Calu3 (cell line): ENCODE measurements at regions not wholly inside any gene's neighbourhood (a gene's known extent, or its start where the extent isn't known, plus 50 kb on each side); places are given as distances from the start of the nearest gene placed in this dataset.
"Not testable (repeated sequence)": the region's sequence is repeated elsewhere in the genome, so short reads cannot be mapped to it uniquely, and the experiment has no call there.

Experiments
- BruUV-seq: library from RNA; stranded (reverse); fragments of 400-500 nt; replicated peaks from 2 replicates; lab custom pipeline; 2021; lab: Mats Ljungman, UMichigan
- CTCF ChIA-PET: fragments of 300-600 bp; sonication (Branson Sonifier 250); formaldehyde crosslinking; loops from one replicate; lab custom pipeline; 2022; ENCODE audit warnings: antibody characterized with exemption; lab: Charles Lee
- DNase-seq: peaks from one replicate; pipeline ENCODE4 v3.0.0; 2022
- H3K27ac Mint-ChIP-seq: one replicate; pipeline ENCODE4 v1.8.0; 2022; ENCODE audit warnings: mixed read lengths; ENCODE audit not compliant: unreplicated experiment
- H3K27me3 Mint-ChIP-seq: one replicate; pipeline ENCODE4 v1.8.0; 2022; ENCODE audit warnings: mixed read lengths; ENCODE audit not compliant: unreplicated experiment
- H3K36me3 Mint-ChIP-seq: one replicate; pipeline ENCODE4 v1.8.0; 2022; ENCODE audit warnings: mild to moderate bottlenecking, moderate library complexity, mixed read lengths; ENCODE audit not compliant: insufficient read depth, unreplicated experiment
- H3K4me1 Mint-ChIP-seq: one replicate; pipeline ENCODE4 v1.8.0; 2022; ENCODE audit warnings: mild to moderate bottlenecking, low read depth, mixed read lengths; ENCODE audit not compliant: unreplicated experiment
- H3K4me3 Mint-ChIP-seq: one replicate; pipeline ENCODE4 v1.8.0; 2022; ENCODE audit warnings: mild to moderate bottlenecking, low read depth, moderate library complexity, mixed read lengths; ENCODE audit not compliant: unreplicated experiment
- H3K9me3 Mint-ChIP-seq: one replicate; pipeline ENCODE4 v1.8.0; 2022; ENCODE audit warnings: low read depth, mixed read lengths; ENCODE audit not compliant: unreplicated experiment
- intact Hi-C: fragments of 100-400 bp; cut with micrococcal nuclease; formaldehyde crosslinking; loops from one replicate; pipeline ENCODE4 v1.10.0; 2022; ENCODE audit not compliant: unreplicated experiment
- TF ChIP-seq, protein P1 (sequence below): fragments of 200-600 bp; IDR thresholded peaks from one replicate; pipeline ENCODE4 v1.8.0; 2022; ENCODE audit warnings: antibody characterized with exemption; ENCODE audit not compliant: unreplicated experiment

DNA sequence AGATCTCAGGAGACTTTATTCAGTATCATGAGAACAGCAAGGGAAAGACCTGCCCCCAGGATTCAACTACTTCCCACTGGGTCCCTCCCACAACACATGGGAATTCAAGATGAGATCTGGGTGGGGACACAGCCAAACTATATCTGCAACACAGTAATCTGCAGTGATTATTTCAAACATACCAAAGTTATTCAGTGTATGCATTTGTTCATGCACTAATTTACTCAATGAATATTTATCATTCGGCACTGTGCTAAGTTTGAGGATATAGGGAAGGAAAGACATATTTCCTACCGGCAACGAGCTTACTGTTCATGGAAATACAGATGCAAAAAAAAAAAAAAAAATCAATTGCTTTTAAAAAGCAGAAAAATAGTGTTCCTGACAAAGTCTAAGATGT is 91.6 kb upstream of the IMMP2L start:
- intact Hi-C loops: no loop called here
- H3K9me3 Mint-ChIP-seq: peaks cover 7% of the 10 kb centered on the region
- H3K4me1 Mint-ChIP-seq: no peaks in the 10 kb centered on the region
- CTCF ChIA-PET: interaction anchor here (0.7 kb wide), 1 partner anchor 1781 kb away, joined by 3 read pairs; no protein-coding TSS in a partner anchor
- DNase-seq: no peak
- H3K27me3 Mint-ChIP-seq: no peaks in the 10 kb centered on the region
- no peak overlapping the region for H3K4me3 Mint-ChIP-seq
- H3K27ac Mint-ChIP-seq: no peak overlapping the region
- TF ChIP-seq, protein P1, sequence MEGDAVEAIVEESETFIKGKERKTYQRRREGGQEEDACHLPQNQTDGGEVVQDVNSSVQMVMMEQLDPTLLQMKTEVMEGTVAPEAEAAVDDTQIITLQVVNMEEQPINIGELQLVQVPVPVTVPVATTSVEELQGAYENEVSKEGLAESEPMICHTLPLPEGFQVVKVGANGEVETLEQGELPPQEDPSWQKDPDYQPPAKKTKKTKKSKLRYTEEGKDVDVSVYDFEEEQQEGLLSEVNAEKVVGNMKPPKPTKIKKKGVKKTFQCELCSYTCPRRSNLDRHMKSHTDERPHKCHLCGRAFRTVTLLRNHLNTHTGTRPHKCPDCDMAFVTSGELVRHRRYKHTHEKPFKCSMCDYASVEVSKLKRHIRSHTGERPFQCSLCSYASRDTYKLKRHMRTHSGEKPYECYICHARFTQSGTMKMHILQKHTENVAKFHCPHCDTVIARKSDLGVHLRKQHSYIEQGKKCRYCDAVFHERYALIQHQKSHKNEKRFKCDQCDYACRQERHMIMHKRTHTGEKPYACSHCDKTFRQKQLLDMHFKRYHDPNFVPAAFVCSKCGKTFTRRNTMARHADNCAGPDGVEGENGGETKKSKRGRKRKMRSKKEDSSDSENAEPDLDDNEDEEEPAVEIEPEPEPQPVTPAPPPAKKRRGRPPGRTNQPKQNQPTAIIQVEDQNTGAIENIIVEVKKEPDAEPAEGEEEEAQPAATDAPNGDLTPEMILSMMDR: no peak
- no TSS peak for BruUV-seq
- no peaks in the 10 kb centered on the region for H3K36me3 Mint-ChIP-seq

DNA sequence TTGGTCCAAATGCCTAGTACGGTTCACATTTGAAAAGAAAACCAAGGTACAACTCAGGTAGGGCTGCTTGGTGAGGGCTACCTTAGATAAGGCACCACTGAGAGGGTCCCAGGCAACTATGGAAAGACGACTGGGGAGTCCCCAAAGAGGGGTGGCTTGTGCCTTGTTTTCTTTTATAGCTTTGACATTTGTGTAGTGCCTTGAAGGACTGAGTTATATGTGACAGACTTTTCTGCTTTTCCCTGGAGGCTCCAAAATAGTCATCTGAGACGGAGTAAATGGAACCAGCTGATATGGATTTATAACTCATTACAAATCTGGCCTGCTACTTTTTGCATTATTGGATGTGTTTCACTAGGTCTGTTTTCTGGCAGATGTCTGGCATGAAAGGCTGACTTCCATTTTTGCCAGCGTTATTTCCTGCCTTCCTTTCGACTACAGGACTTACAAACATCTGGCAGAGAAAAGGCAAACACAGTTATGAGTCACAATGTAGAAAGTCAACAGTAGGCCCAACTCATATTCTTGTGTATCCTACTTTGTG is 88.2 kb upstream of the IMMP2L start:
- H3K27me3 Mint-ChIP-seq: no peaks in the 10 kb centered on the region
- intact Hi-C loops: no loop called here
- CTCF ChIA-PET: no interaction called here
- no peak overlapping the region for H3K27ac Mint-ChIP-seq
- no peaks in the 10 kb centered on the region for H3K4me1 Mint-ChIP-seq
- TF ChIP-seq, protein P1: no peak
- H3K9me3 Mint-ChIP-seq: peaks cover 7% of the 10 kb centered on the region
- peak; percentile 5 for DNase-seq
- no TSS peak for BruUV-seq
- H3K36me3 Mint-ChIP-seq: no peaks in the 10 kb centered on the region
- H3K4me3 Mint-ChIP-seq: no peak overlapping the region

DNA sequence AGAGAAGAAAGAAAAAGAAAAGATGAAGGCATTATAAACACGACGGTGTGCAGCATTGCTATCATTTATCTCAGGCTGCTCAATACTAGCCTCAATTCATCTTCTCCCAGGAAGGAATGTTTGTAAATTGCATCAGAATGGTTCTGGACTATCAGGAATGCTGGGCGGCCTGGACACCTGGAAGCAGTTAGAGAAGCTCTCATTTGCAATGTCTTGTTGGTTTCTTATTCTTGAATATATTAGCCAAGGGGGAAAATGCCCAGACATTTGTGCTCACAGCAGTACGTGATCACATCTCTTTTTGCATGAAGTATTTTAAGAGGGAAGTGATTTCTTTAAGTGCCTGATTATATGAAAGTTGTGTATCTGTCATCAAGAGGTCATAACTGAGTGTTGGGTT is 85.6 kb upstream of the IMMP2L start:
- Mint-ChIP-seq H3K27ac (no peak overlapping the region), H3K27me3 (no peaks in the 10 kb centered on the region), H3K9me3 (peaks cover 9% of the 10 kb centered on the region), H3K4me1 (no peaks in the 10 kb centered on the region), H3K36me3 (no peaks in the 10 kb centered on the region), H3K4me3 (no peak overlapping the region)
- intact Hi-C loops: no loop called here
- DNase-seq: no peak
- TF ChIP-seq, protein P1: no peak
- CTCF ChIA-PET: no interaction called here
- no TSS peak for BruUV-seq

DNA sequence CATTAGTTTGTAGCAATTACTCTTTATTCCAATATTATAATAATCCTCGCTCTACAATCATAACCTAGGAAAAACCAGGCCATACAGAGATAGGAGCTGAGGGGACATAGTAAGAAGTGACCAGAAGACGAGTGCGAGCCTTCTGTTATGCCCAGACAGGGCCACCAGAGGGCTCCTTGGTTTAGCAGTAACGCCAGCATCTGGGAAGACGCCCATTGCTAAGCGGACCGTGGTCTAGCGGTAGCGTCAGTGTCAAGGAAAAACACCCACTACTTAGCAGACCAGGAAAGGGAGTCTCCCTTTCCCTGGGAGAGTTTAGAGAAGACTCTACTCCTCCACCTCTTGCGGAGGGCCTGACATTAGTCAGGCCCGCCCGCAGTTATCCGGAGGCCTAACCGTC is 82.3 kb upstream of the IMMP2L start:
- BruUV-seq, H3K27me3 Mint-ChIP-seq, H3K4me3 Mint-ChIP-seq, H3K9me3 Mint-ChIP-seq, intact Hi-C loops, DNase-seq, H3K27ac Mint-ChIP-seq, H3K36me3 Mint-ChIP-seq, H3K4me1 Mint-ChIP-seq, CTCF ChIA-PET: not testable (repeated sequence)

DNA sequence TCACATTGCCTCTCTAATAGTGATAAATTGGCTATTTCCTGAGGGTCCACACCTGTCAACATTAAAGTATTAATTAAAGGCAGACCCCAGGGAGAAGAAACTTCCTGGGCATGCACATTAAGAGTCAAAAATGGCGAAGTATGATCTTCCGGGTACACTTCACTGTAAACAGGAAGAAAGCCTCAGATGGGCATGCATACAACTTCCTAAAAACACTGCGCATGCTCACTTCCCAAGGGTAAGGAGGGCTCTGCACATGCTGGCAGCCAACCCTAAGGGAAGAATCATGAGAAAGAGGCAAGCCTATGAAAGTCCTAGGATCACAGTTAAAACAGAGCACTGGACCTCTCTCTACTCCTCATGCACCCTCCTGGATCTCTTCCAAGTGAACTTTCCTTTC is 80.1 kb upstream of the IMMP2L start:
- Mint-ChIP-seq H3K36me3 (no peaks in the 10 kb centered on the region), H3K9me3 (peaks cover 8% of the 10 kb centered on the region), H3K4me3 (no peak overlapping the region), H3K27me3 (no peaks in the 10 kb centered on the region), H3K27ac (no peak overlapping the region), H3K4me1 (no peaks in the 10 kb centered on the region)
- no peak for DNase-seq
- CTCF ChIA-PET: no interaction called here
- intact Hi-C loops: no loop called here
- TF ChIP-seq, protein P1: no peak
- no TSS peak for BruUV-seq
